ENCODE measurements at regions not wholly inside any gene's neighbourhood (a gene's known extent, or its start where the extent isn't known, plus 50 kb on each side); places are given as distances from the start of the nearest gene placed in this dataset.

DNA sequence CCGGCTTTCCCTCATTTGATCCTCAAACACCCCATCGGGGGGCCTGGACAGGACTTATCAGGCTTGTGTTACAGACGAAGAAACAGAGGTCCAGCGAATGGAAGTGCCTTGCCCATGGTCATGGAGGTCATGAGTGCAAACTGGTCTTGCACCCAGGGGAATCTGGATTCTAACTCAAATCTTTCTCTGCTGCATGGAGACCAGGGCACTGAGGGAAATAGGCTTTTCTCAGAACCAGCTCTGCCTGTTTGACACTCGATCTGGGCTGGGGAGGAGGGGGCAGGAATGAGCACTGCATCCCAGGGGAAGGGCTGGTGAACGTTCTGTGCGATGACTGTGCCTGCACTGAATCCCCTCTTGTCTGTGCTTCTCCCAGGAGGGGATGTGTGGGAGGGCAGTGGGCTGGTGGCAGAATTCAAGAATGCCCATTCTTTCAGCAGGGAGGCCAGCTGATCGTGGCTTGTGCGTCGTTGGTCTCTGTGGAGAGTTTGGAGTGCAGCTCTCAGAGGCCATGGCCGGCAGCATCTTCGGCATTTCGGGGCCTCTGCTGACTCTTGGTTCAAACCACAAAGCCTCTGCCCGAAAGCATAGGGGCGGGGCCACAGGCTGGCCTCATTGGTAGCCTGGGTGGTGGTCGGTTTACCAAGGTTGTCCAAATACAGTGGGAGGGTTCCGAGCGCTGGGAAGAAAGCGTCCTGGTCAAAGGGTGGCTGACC, 171.6 kb downstream of the DDX1 start:
- H3K36me3 ChIP-seq (replicated peaks in 1 of 2; ENCODE audit: insufficient read depth in 1 of 2, low read depth in 2 of 2): no peaks in the 10 kb centered on the region
- H3K27ac ChIP-seq: no peak overlapping the region
- DNase-seq (no peak), ATAC-seq (no peak)
- no peak overlapping the region for H3K4me3 ChIP-seq
- TF ChIP-seq POLR2A (IDR thresholded peaks at IDR 0.05): no peak
- TF ChIP-seq, protein P1, sequence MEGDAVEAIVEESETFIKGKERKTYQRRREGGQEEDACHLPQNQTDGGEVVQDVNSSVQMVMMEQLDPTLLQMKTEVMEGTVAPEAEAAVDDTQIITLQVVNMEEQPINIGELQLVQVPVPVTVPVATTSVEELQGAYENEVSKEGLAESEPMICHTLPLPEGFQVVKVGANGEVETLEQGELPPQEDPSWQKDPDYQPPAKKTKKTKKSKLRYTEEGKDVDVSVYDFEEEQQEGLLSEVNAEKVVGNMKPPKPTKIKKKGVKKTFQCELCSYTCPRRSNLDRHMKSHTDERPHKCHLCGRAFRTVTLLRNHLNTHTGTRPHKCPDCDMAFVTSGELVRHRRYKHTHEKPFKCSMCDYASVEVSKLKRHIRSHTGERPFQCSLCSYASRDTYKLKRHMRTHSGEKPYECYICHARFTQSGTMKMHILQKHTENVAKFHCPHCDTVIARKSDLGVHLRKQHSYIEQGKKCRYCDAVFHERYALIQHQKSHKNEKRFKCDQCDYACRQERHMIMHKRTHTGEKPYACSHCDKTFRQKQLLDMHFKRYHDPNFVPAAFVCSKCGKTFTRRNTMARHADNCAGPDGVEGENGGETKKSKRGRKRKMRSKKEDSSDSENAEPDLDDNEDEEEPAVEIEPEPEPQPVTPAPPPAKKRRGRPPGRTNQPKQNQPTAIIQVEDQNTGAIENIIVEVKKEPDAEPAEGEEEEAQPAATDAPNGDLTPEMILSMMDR (IDR thresholded peaks at IDR 0.05): no peak
- H3K9me3 ChIP-seq: peaks cover 0 to 4% (median 0%) of the 10 kb centered on the region in 3 donors
- no peaks in the 10 kb centered on the region for H3K27me3 ChIP-seq
- H3K4me1 ChIP-seq: peaks cover 4% of the 10 kb centered on the region
- intact Hi-C loops (cut with DNase I): no loop called here
- 71 to 81% methylated on average over 14 to 19 of the region's 19 CpGs for WGBS, 2 donors

DNA sequence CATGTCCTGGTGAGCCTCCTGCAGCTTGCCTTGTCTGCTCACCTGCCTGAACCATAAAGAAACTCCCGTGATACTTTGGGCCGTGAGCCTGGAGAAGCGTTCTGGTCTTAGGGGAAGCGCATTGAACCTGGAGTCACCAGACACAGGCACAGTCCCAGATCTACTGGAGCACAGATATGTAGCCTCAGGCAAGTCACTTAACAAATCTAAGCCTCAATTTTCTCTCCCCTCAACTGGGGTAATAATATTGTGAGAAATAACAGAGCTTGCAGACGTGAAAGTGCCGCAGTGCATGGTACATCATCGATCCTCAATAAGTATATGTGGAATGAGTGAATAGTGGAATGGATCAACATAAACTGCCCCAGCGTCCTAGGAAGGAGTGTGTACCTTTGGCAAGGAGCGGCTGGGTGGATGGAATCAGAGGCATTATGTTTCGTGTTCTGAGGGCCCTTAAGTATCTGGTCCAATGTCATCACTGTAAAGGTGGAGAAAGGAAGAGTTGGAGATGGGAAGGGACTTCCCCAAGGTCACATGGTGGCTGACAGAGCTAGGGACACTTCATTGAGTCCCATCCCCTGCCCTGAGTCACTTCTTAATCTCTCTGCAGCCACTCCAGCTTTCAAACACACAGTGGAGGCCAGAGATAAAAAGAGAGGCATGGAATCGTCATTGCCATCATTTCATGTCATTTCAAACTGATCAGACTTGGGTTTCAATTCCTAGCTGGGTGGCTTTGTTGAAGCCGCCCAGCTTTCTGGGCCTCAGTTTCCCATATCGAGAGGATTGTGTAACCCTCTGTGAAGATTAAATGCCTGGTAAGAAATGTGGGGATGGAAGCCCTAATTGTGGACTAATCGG, 172.4 kb downstream of the DDX1 start:
- Histone ChIP-seq H3K4me3 (no peak overlapping the region), H3K27ac (no peak overlapping the region), H3K27me3 (no peaks in the 10 kb centered on the region), H3K36me3 (replicated peaks in 1 of 2; ENCODE audit: insufficient read depth in 1 of 2, low read depth in 2 of 2) (no peaks in the 10 kb centered on the region), H3K9me3 (peaks cover 0 to 4% (median 0%) of the 10 kb centered on the region in 3 donors), H3K4me1 (peaks cover 4% of the 10 kb centered on the region)
- 81 to 88% methylated on average over 14 of the region's 14 CpGs for WGBS, 2 donors
- DNase-seq (no peak), ATAC-seq (no peak)
- intact Hi-C loops (cut with DNase I): no loop called here
- TF ChIP-seq, protein P1 (IDR thresholded peaks at IDR 0.05): no peak
- no peak for TF ChIP-seq POLR2A (IDR thresholded peaks at IDR 0.05)

DNA sequence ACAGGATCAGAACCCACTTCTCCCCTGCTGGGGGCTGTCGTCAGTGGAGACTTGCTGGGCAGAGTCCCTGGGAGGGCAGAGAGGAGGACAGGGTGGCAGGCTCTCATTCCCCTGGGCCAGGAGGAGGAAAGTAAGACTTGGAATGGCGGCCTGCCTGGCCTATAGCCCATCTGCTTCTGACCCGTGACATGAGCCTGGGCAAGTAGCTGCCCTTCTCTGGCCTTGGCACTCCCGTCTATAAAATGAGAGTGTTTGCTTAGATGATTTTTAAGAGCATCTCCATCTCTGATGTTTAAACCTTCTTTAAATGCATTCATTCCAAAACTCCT, 173.0 kb downstream of the DDX1 start:
- ATAC-seq: no peak
- 84 to 94% methylated on average over 2 to 4 of the region's 4 CpGs for WGBS, 2 donors

DNA sequence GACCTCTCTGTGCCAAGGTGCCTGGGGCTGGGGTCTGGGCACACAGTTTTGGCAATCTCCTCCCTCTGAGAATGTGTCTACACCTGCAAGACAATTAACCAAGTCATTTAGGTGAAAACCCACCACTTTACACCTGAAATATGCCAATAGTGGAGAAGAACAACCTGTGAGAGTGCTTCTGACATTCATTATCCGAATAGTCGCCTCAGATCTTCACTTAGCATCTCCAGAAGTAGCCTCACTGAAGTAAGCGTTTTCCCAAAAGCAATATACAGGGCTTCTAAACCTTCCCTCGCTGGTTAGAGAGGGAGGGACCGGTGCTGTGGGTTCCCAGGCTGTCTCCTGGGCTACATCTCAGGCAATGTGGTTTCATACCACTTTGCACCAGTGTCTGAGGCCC, 173.5 kb downstream of the DDX1 start:
- Histone ChIP-seq H3K36me3 (replicated peaks in 1 of 2; ENCODE audit: insufficient read depth in 1 of 2, low read depth in 2 of 2) (no peaks in the 10 kb centered on the region), H3K9me3 (no peaks in the 10 kb centered on the region), H3K27me3 (no peaks in the 10 kb centered on the region), H3K27ac (no peak overlapping the region), H3K4me1 (peaks cover 4% of the 10 kb centered on the region), H3K4me3 (no peak overlapping the region)
- intact Hi-C loops (cut with DNase I): no loop called here
- DNase-seq: no peak
- WGBS, 2 donors: 83 to 88% methylated on average over 5 of the region's 5 CpGs
- ATAC-seq: no peak
- TF ChIP-seq, protein P1 (IDR thresholded peaks at IDR 0.05): no peak
- no peak for TF ChIP-seq POLR2A (IDR thresholded peaks at IDR 0.05)

More for the DNA sequence above, 173.0 kb downstream of the DDX1 start:
- Histone ChIP-seq H3K27me3 (no peaks in the 10 kb centered on the region), H3K27ac (no peak overlapping the region), H3K9me3 (peaks cover 0 to 1% (median 0%) of the 10 kb centered on the region in 3 donors), H3K4me1 (peaks cover 4% of the 10 kb centered on the region), H3K4me3 (no peak overlapping the region), H3K36me3 (replicated peaks in 1 of 2; ENCODE audit: insufficient read depth in 1 of 2, low read depth in 2 of 2) (no peaks in the 10 kb centered on the region)
- TF ChIP-seq, protein P1 (IDR thresholded peaks at IDR 0.05): no peak
- TF ChIP-seq POLR2A (IDR thresholded peaks at IDR 0.05): no peak
- no peak for DNase-seq
- intact Hi-C loops (cut with DNase I): no loop called here

Data from body of pancreas (tissue), 4 donors.